ENCODE measurements at regions not wholly inside any gene's neighbourhood (a gene's known extent, or its start where the extent isn't known, plus 50 kb on each side); places are given as distances from the start of the nearest gene placed in this dataset.

- TF ChIP-seq CTCF (IDR thresholded peaks at IDR 0.05) (no peak), ZFX (IDR thresholded peaks at IDR 0.05; ENCODE audit: borderline replicate concordance) (no peak)
Observed at GRCh38 chr2:155026651-155027174, 328.2 kb downstream of the KCNJ3 start.
